Ishikawa (cell line): ENCODE measurements at regions not wholly inside any gene's neighbourhood (a gene's known extent, or its start where the extent isn't known, plus 50 kb on each side); places are given as distances from the start of the nearest gene placed in this dataset.

Experiments used
- CEBPB ChIP-seq: IDR thresholded peaks from 2 replicates; pipeline ENCODE4 v1.6.1; 2012
- CREB1 ChIP-seq: IDR thresholded peaks from 2 replicates; pipeline ENCODE4 v1.6.1; 2012; ENCODE audit warnings: low read depth
- EGR1 ChIP-seq: IDR thresholded peaks from 2 replicates; pipeline ENCODE4 v1.6.1; 2012
- EP300 ChIP-seq: IDR thresholded peaks from 2 replicates; pipeline ENCODE4 v1.6.1; 2012; ENCODE audit warnings: borderline replicate concordance
- FOXM1 ChIP-seq: IDR thresholded peaks from 2 replicates; pipeline ENCODE4 v1.6.1; 2012; ENCODE audit warnings: low read depth, borderline replicate concordance
- NFIC ChIP-seq: IDR thresholded peaks from 2 replicates; pipeline ENCODE4 v1.6.1; 2012
- RAD21 ChIP-seq: IDR thresholded peaks from 2 replicates; pipeline ENCODE4 v1.6.1; 2012; ENCODE audit warnings: low read depth
- REST ChIP-seq: IDR thresholded peaks from 2 replicates; pipeline ENCODE4 v1.6.1; 2012; ENCODE audit warnings: low read depth, mild to moderate bottlenecking
- TAF1 ChIP-seq: IDR thresholded peaks from 2 replicates; pipeline ENCODE4 v1.6.1; 2012; ENCODE audit warnings: low read depth, mild to moderate bottlenecking
- TCF12 ChIP-seq: IDR thresholded peaks from 2 replicates; pipeline ENCODE4 v1.6.1; 2012; ENCODE audit warnings: low read depth
- TEAD4 ChIP-seq: IDR thresholded peaks from 2 replicates; pipeline ENCODE4 v1.6.1; 2012
- USF1 ChIP-seq: IDR thresholded peaks from 2 replicates; pipeline ENCODE4 v1.6.1; 2012
- YY1 ChIP-seq: IDR thresholded peaks from 2 replicates; pipeline ENCODE4 v1.6.1; 2012; ENCODE audit warnings: low read depth
- ZBTB7A ChIP-seq: IDR thresholded peaks from 2 replicates; pipeline ENCODE4 v1.6.1; 2012; ENCODE audit warnings: low read depth
- TF ChIP-seq, protein P1 (sequence below): IDR thresholded peaks from 2 replicates; pipeline ENCODE4 v1.6.1; 2012

DNA sequence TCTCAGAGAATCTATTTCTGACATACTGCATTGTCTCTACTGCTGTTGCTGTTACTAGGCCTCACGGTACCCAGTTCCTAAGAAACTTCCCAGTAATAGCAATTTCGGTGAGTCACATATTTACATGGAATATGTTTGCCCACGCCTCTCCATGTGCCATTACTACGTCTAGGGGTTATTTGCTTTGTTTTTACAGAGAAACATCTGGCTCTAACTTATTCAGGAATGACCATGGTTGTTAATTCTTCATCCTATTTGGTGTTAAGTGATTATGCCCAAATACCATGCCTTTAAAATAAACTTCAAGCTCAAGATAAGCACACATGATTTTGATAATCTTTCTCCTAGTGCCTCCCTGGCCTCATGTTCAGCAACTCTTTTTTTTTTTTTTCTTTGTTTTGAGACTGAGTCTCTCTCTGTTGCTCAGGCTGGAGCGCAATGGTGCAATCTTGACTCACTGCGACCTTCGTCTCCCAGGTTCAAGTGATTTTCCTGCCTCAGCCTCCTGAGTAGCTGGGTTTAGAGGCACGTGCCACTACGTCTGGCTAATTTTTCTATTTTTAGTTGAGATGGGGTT is 101.0 kb upstream of the HS3ST1 start:
- no peak for TF ChIP-seq REST
- no peak for TF ChIP-seq CREB1
- no peak for TF ChIP-seq EP300
- TF ChIP-seq ZBTB7A = no peak
- no peak for TF ChIP-seq NFIC
- no peak for TF ChIP-seq RAD21
- TF ChIP-seq EGR1 = no peak
- no peak for TF ChIP-seq USF1
- TF ChIP-seq FOXM1 = no peak
- TF ChIP-seq TEAD4 = no peak
- TF ChIP-seq, protein P1, sequence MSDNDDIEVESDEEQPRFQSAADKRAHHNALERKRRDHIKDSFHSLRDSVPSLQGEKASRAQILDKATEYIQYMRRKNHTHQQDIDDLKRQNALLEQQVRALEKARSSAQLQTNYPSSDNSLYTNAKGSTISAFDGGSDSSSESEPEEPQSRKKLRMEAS = no peak

- TF ChIP-seq CREB1 (no peak), RAD21 (no peak), ZBTB7A (no peak), TAF1 (no peak), NFIC (no peak), CEBPB (no peak), YY1 (no peak), EGR1 (no peak), REST (no peak), FOXM1 (no peak), TEAD4 (no peak), USF1 (no peak), EP300 (no peak), TCF12 (no peak)
- TF ChIP-seq, protein P1 = no peak
These were observed 96.4 kb upstream of the HS3ST1 start for GRCh38 chr4:11525085-11525484.

- no peak for TF ChIP-seq ZBTB7A
- TF ChIP-seq TEAD4 = no peak
- TF ChIP-seq TCF12 = no peak
- TF ChIP-seq CREB1 = no peak
- TF ChIP-seq USF1 = no peak
- no peak for TF ChIP-seq YY1
- TF ChIP-seq CEBPB = no peak
- no peak for TF ChIP-seq RAD21
- TF ChIP-seq FOXM1 = no peak
- TF ChIP-seq, protein P1 = no peak
- no peak for TF ChIP-seq TAF1
- no peak for TF ChIP-seq REST
- no peak for TF ChIP-seq EP300
- no peak for TF ChIP-seq EGR1
- TF ChIP-seq NFIC = no peak
These were observed 90.1 kb upstream of the HS3ST1 start for GRCh38 chr4:11518754-11519153.
